ENCODE measurements at regions not wholly inside any gene's neighbourhood (a gene's known extent, or its start where the extent isn't known, plus 50 kb on each side); places are given as distances from the start of the nearest gene placed in this dataset.
"Not testable (repeated sequence)": the region's sequence is repeated elsewhere in the genome, so short reads cannot be mapped to it uniquely, and the experiment has no call there.

- no peak overlapping the region for H3K4me3 ChIP-seq (ENCODE audit: low read depth, low read length)
Measured at GRCh38 chr10:29830531-29831512, 196.1 kb upstream of the SVIL start.

- no peak overlapping the region for H3K4me3 ChIP-seq (ENCODE audit: low read depth, low read length)
Measured at GRCh38 chr10:29829776-29830175, 195.0 kb upstream of the SVIL start.

- no peak overlapping the region for H3K4me3 ChIP-seq (ENCODE audit: low read depth, low read length)
Measured at GRCh38 chr10:29828956-29829355, 194.2 kb upstream of the SVIL start.

GRCh38 chr10:29828440-29828894 lies 193.7 kb upstream of the SVIL start:
- no peak overlapping the region for H3K4me3 ChIP-seq (ENCODE audit: low read depth, low read length)

- H3K4me3 ChIP-seq (ENCODE audit: low read depth, low read length), result no peak overlapping the region
Measured at GRCh38 chr10:29827512-29827911, 192.7 kb upstream of the SVIL start.

GRCh38 chr10:29826801-29827450 lies 192.2 kb upstream of the SVIL start:
- H3K4me3 ChIP-seq (ENCODE audit: low read depth, low read length), result no peak overlapping the region

GRCh38 chr10:29826221-29826620 lies 191.4 kb upstream of the SVIL start:
- no peak overlapping the region for H3K4me3 ChIP-seq (ENCODE audit: low read depth, low read length)

- no peak overlapping the region for H3K4me3 ChIP-seq (ENCODE audit: low read depth, low read length)
Measured at GRCh38 chr10:29823553-29824080, 188.8 kb upstream of the SVIL start.

- no peak overlapping the region for H3K4me3 ChIP-seq (ENCODE audit: low read depth, low read length)
Measured at GRCh38 chr10:29820890-29821461, 186.2 kb upstream of the SVIL start.

GRCh38 chr10:29816801-29817558 lies 182.2 kb upstream of the SVIL start:
- H3K4me3 ChIP-seq (ENCODE audit: low read depth, low read length), result no peak overlapping the region

- H3K4me3 ChIP-seq (ENCODE audit: low read depth, low read length), result no peak overlapping the region
Measured at GRCh38 chr10:29815572-29815971, 180.8 kb upstream of the SVIL start.

- H3K4me3 ChIP-seq (ENCODE audit: low read depth, low read length), result no peak overlapping the region
Measured at GRCh38 chr10:29811751-29812427, 177.1 kb upstream of the SVIL start.

GRCh38 chr10:29810816-29811215 lies 176.0 kb upstream of the SVIL start:
- no peak overlapping the region for H3K4me3 ChIP-seq (ENCODE audit: low read depth, low read length)

GRCh38 chr10:29810231-29810630 lies 175.5 kb upstream of the SVIL start:
- not testable (repeated sequence) for H3K4me3 ChIP-seq (ENCODE audit: low read depth, low read length)

GRCh38 chr10:29809383-29809782 lies 174.6 kb upstream of the SVIL start:
- H3K4me3 ChIP-seq (ENCODE audit: low read depth, low read length), result no peak overlapping the region

GRCh38 chr10:29807163-29807806 lies 172.5 kb upstream of the SVIL start:
- H3K4me3 ChIP-seq (ENCODE audit: low read depth, low read length), result no peak overlapping the region

- H3K4me3 ChIP-seq (ENCODE audit: low read depth, low read length), result no peak overlapping the region
Measured at GRCh38 chr10:29806350-29806788, 171.6 kb upstream of the SVIL start.

- H3K4me3 ChIP-seq (ENCODE audit: low read depth, low read length), result no peak overlapping the region
Measured at GRCh38 chr10:29805134-29805723, 170.5 kb upstream of the SVIL start.
